OCI-LY1 (cell line): ENCODE measurements at regions not wholly inside any gene's neighbourhood (a gene's known extent, or its start where the extent isn't known, plus 50 kb on each side); places are given as distances from the start of the nearest gene placed in this dataset.

Source experiments
- H2AFZ ChIP-seq: fragments of 200-600 bp; sonication (generic), shearing (Covaris generic); 2 replicates; pipeline ENCODE4 v1.6.0; 2014; ENCODE audit warnings: antibody characterized with exemption, mild to moderate bottlenecking, low read length
- H3F3A ChIP-seq: fragments of 200-600 bp; sonication (generic), shearing (Covaris generic); 2 replicates; pipeline ENCODE4 v1.6.0; 2014; ENCODE audit warnings: mild to moderate bottlenecking, antibody characterized with exemption, low read length, moderate library complexity; ENCODE audit not compliant: insufficient read depth
- H3K27ac ChIP-seq: fragments of 200-600 bp; sonication (generic); 2 replicates; pipeline ENCODE4 v1.5.1; 2014; ENCODE audit warnings: low read length, mixed run types, mild to moderate bottlenecking, low read depth; ENCODE audit not compliant: poor library complexity, severe bottlenecking
- H3K27me3 ChIP-seq: fragments of 200-600 bp; sonication (generic); 2 replicates; pipeline ENCODE4 v1.6.0; 2014; ENCODE audit warnings: antibody characterized with exemption, mild to moderate bottlenecking, low read length, moderate library complexity; ENCODE audit not compliant: insufficient read depth
- H3K36me3 ChIP-seq: fragments of 200-600 bp; sonication (generic); 2 replicates; pipeline ENCODE4 v1.6.1; 2014; ENCODE audit warnings: mild to moderate bottlenecking, antibody characterized with exemption, low read length, moderate library complexity, mixed read lengths; ENCODE audit not compliant: insufficient read depth
- H3K4me1 ChIP-seq: fragments of 200-600 bp; sonication (generic); 2 replicates; pipeline ENCODE4 v1.5.1; 2014; ENCODE audit warnings: mild to moderate bottlenecking, low read length, moderate library complexity; ENCODE audit not compliant: insufficient read depth, severe bottlenecking
- H3K4me2 ChIP-seq: fragments of 200-600 bp; sonication (generic), shearing (Covaris generic); 2 replicates; pipeline ENCODE4 v1.6.1; 2014; ENCODE audit warnings: low read length
- H3K4me3 ChIP-seq: fragments of 200-600 bp; sonication (generic); 2 replicates; pipeline ENCODE4 v1.5.1; 2014; ENCODE audit warnings: low read length, low read depth, mild to moderate bottlenecking, mixed read lengths; ENCODE audit not compliant: poor library complexity, severe bottlenecking
- H3K79me2 ChIP-seq: fragments of 200-600 bp; shearing (Covaris generic); 2 replicates; pipeline ENCODE4 v1.6.1; 2016; ENCODE audit warnings: mixed run types, low read length, mixed read lengths; ENCODE audit not compliant: insufficient read depth
- H3K9ac ChIP-seq: fragments of 200-600 bp; sonication (generic), shearing (Covaris generic); 2 replicates; pipeline ENCODE4 v1.6.1; 2014; ENCODE audit warnings: mild to moderate bottlenecking, low read length, mixed read lengths
- H3K9me2 ChIP-seq: fragments of 200-600 bp; sonication (generic), shearing (Covaris generic); 2 replicates; pipeline ENCODE4 v1.6.1; 2014; ENCODE audit warnings: low read depth, mild to moderate bottlenecking, low read length, mixed read lengths
- H3K9me3 ChIP-seq: fragments of 200-600 bp; shearing (Covaris generic); 2 replicates; pipeline ENCODE4 v1.6.1; 2014; ENCODE audit warnings: low read length, mixed read lengths
- H4K20me1 ChIP-seq: fragments of 200-600 bp; sonication (generic), shearing (Covaris generic); 2 replicates; pipeline ENCODE4 v1.6.0; 2016; ENCODE audit warnings: mild to moderate bottlenecking, low read length; ENCODE audit not compliant: insufficient read depth
- EZH2 ChIP-seq: fragments of 200-600 bp; sonication (generic), shearing (Covaris generic); IDR thresholded peaks from 2 replicates; pipeline ENCODE4 v1.8.0; 2017; ENCODE audit warnings: borderline replicate concordance, mixed run types, mild to moderate bottlenecking, antibody characterized with exemption, low read length, moderate library complexity, mixed read lengths
- TF ChIP-seq, protein P1 (sequence below): fragments of 200-600 bp; sonication (generic), shearing (Covaris generic); IDR thresholded peaks from 2 replicates; pipeline ENCODE4 v1.5.1; 2017; ENCODE audit warnings: mild to moderate bottlenecking, antibody characterized with exemption, low read length, moderate library complexity, mixed read lengths

DNA sequence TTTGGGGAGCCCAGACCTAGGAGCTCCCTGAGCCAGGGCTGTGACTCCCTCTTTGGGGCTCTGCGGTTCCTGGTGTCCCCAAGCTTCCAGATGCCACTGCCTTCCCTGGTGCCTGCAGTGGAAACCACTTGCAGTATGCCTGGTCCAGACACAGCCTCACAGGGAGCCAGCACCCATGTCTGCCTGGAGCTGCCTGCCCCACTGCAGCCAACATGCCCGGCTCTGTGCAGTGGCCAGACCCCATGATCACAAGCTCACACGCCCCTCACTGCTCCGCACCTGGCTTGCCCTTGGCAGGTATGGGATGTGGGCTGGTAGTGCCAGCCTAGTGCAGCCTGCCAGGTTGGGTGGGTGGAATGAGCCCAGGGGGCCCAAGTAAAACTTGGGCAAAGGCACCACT, 644.8 kb downstream of the HTR1B start:
- TF ChIP-seq EZH2: no peak
- TF ChIP-seq, protein P1, sequence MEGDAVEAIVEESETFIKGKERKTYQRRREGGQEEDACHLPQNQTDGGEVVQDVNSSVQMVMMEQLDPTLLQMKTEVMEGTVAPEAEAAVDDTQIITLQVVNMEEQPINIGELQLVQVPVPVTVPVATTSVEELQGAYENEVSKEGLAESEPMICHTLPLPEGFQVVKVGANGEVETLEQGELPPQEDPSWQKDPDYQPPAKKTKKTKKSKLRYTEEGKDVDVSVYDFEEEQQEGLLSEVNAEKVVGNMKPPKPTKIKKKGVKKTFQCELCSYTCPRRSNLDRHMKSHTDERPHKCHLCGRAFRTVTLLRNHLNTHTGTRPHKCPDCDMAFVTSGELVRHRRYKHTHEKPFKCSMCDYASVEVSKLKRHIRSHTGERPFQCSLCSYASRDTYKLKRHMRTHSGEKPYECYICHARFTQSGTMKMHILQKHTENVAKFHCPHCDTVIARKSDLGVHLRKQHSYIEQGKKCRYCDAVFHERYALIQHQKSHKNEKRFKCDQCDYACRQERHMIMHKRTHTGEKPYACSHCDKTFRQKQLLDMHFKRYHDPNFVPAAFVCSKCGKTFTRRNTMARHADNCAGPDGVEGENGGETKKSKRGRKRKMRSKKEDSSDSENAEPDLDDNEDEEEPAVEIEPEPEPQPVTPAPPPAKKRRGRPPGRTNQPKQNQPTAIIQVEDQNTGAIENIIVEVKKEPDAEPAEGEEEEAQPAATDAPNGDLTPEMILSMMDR: no peak
- H3K9ac ChIP-seq: no peak overlapping the region
- H4K20me1 ChIP-seq: no peaks in the 10 kb centered on the region
- no peaks in the 10 kb centered on the region for H3K79me2 ChIP-seq
- no peaks in the 10 kb centered on the region for H3K9me2 ChIP-seq
- no peaks in the 10 kb centered on the region for H3K9me3 ChIP-seq
- no peaks in the 10 kb centered on the region for H3K4me1 ChIP-seq
- no peak overlapping the region for H3K4me3 ChIP-seq
- H3F3A ChIP-seq: no peaks in the 10 kb centered on the region
- no peaks in the 10 kb centered on the region for H3K27me3 ChIP-seq
- no peak overlapping the region for H3K27ac ChIP-seq
- H2AFZ ChIP-seq: no peak overlapping the region
- H3K36me3 ChIP-seq: no peaks in the 10 kb centered on the region
- no peak overlapping the region for H3K4me2 ChIP-seq

- no peaks in the 10 kb centered on the region for H3K36me3 ChIP-seq
- no peak overlapping the region for H3K4me2 ChIP-seq
- no peaks in the 10 kb centered on the region for H3F3A ChIP-seq
- H4K20me1 ChIP-seq: no peaks in the 10 kb centered on the region
- H2AFZ ChIP-seq: no peak overlapping the region
- no peaks in the 10 kb centered on the region for H3K27me3 ChIP-seq
- TF ChIP-seq, protein P1: no peak
- no peaks in the 10 kb centered on the region for H3K9me2 ChIP-seq
- H3K4me1 ChIP-seq: no peaks in the 10 kb centered on the region
- H3K9me3 ChIP-seq: no peaks in the 10 kb centered on the region
- H3K27ac ChIP-seq: no peak overlapping the region
- H3K4me3 ChIP-seq: no peak overlapping the region
- no peak overlapping the region for H3K9ac ChIP-seq
- H3K79me2 ChIP-seq: no peaks in the 10 kb centered on the region
Observed at GRCh38 chr6:76817429-76817828, 645.9 kb downstream of the HTR1B start.

- Histone ChIP-seq H2AFZ (no peak overlapping the region), H3K4me2 (no peak overlapping the region), H3K27ac (no peak overlapping the region), H3K4me3 (no peak overlapping the region), H3K4me1 (no peaks in the 10 kb centered on the region), H3K27me3 (no peaks in the 10 kb centered on the region), H3K9me2 (no peaks in the 10 kb centered on the region), H3K9ac (no peak overlapping the region), H4K20me1 (no peaks in the 10 kb centered on the region), H3F3A (no peaks in the 10 kb centered on the region), H3K36me3 (no peaks in the 10 kb centered on the region), H3K79me2 (no peaks in the 10 kb centered on the region), H3K9me3 (no peaks in the 10 kb centered on the region)
- TF ChIP-seq EZH2: no peak
- TF ChIP-seq, protein P1: no peak
Observed at GRCh38 chr6:76814496-76815458, 648.5 kb downstream of the HTR1B start.
